Neuronal stem cell (in vitro differentiated cells): ENCODE measurements at regions not wholly inside any gene's neighbourhood (a gene's known extent, or its start where the extent isn't known, plus 50 kb on each side); places are given as distances from the start of the nearest gene placed in this dataset.

Experiments used
- DNase-seq: peaks from one replicate; pipeline ENCODE4 v3.0.0-alpha.2; 2013; ENCODE audit warnings: low spot score
- H2AFZ ChIP-seq: one replicate; pipeline ENCODE4 v1.6.1; 2013; ENCODE audit warnings: mild to moderate bottlenecking, low read length, inconsistent platforms
- H2AK5ac ChIP-seq: 2 replicates; pipeline ENCODE4 v1.6.1; 2013; ENCODE audit warnings: low read depth, mild to moderate bottlenecking, inconsistent platforms, low read length, moderate library complexity, mixed read lengths
- H2BK120ac ChIP-seq: 2 replicates; pipeline ENCODE4 v1.6.1; 2013; ENCODE audit warnings: low read depth, mild to moderate bottlenecking, inconsistent platforms, low read length, moderate library complexity, mixed read lengths
- H2BK12ac ChIP-seq: one replicate; pipeline ENCODE4 v1.6.1; 2013; ENCODE audit warnings: low read length, inconsistent platforms
- H2BK15ac ChIP-seq: 2 replicates; pipeline ENCODE4 v1.6.1; 2013; ENCODE audit warnings: mild to moderate bottlenecking, low read length, inconsistent platforms, mixed read lengths
- H2BK5ac ChIP-seq: one replicate; pipeline ENCODE4 v1.6.1; 2013; ENCODE audit warnings: inconsistent platforms, mild to moderate bottlenecking, low read length, moderate library complexity
- H3K14ac ChIP-seq: one replicate; pipeline ENCODE4 v1.6.1; 2013; ENCODE audit warnings: low read length, inconsistent platforms
- H3K18ac ChIP-seq: 2 replicates; pipeline ENCODE4 v1.6.1; 2013; ENCODE audit warnings: low read length, inconsistent platforms
- H3K23ac ChIP-seq: 2 replicates; pipeline ENCODE4 v1.6.1; 2013; ENCODE audit warnings: low read depth, mild to moderate bottlenecking, mixed read lengths, low read length, inconsistent platforms; ENCODE audit not compliant: poor library complexity
- H3K27ac ChIP-seq: replicated peaks from 3 replicates; pipeline ENCODE4 v1.5.1; 2013; ENCODE audit warnings: low read length, inconsistent platforms
- H3K27me3 ChIP-seq, 3 experiments: 2 replicates each; pipeline ENCODE4 v1.6.1; 2013; ENCODE audit warnings: low read length in 3 of 3, mild to moderate bottlenecking in 2 of 3, inconsistent platforms in 1 of 3, low read depth in 1 of 3, mixed read lengths in 1 of 3, moderate library complexity in 1 of 3; ENCODE audit not compliant: control insufficient read depth in 3 of 3, insufficient read depth in 3 of 3
- H3K36me3 ChIP-seq, 2 donors: replicated peaks in 1 of 2; 2 replicates each; pipeline ENCODE4 v1.6.1; 2013; ENCODE audit warnings: low read length in 2 of 2; ENCODE audit not compliant: control insufficient read depth in 2 of 2, insufficient read depth in 2 of 2
- H3K4ac ChIP-seq: 2 replicates; pipeline ENCODE4 v1.6.1; 2013; ENCODE audit warnings: inconsistent platforms, mild to moderate bottlenecking, low read length, moderate library complexity
- H3K4me1 ChIP-seq, 2 donors: 1 replicate in 1 of 2; 2 replicates in 1 of 2; pipeline ENCODE4 v1.6.1; 2013; ENCODE audit warnings: low read length in 2 of 2, low read depth in 1 of 2; ENCODE audit not compliant: control insufficient read depth in 2 of 2, insufficient read depth in 1 of 2
- H3K4me2 ChIP-seq: one replicate; pipeline ENCODE4 v1.6.1; 2013; ENCODE audit warnings: mild to moderate bottlenecking, low read length, inconsistent platforms; ENCODE audit not compliant: insufficient read depth, poor library complexity, severe bottlenecking
- H3K4me3 ChIP-seq, 2 donors: 2 replicates each; pipeline ENCODE4 v1.5.1; 2013; ENCODE audit warnings: low read length in 2 of 2, mild to moderate bottlenecking in 2 of 2, inconsistent platforms in 1 of 2, moderate library complexity in 1 of 2
- H3K79me1 ChIP-seq: one replicate; pipeline ENCODE4 v1.6.1; 2013; ENCODE audit warnings: low read depth, mild to moderate bottlenecking, inconsistent platforms, low read length, moderate library complexity
- H3K9ac ChIP-seq: one replicate; pipeline ENCODE4 v1.6.1; 2013; ENCODE audit warnings: mild to moderate bottlenecking, low read depth, low read length, inconsistent platforms; ENCODE audit not compliant: poor library complexity
- H3K9me3 ChIP-seq, 2 donors: replicated peaks in 1 of 2; 2 replicates each; pipeline versions ENCODE3 to v1.6.1; 2013; ENCODE audit warnings: low read length in 2 of 2, mild to moderate bottlenecking in 2 of 2, inconsistent platforms in 1 of 2, low read depth in 1 of 2, mixed read lengths in 1 of 2, moderate library complexity in 1 of 2; ENCODE audit not compliant: control insufficient read depth in 2 of 2, insufficient read depth in 1 of 2
- H4K8ac ChIP-seq: one replicate; pipeline ENCODE4 v1.6.1; 2013; ENCODE audit warnings: low read depth, mild to moderate bottlenecking, inconsistent platforms, low read length, moderate library complexity
- H4K91ac ChIP-seq: one replicate; pipeline ENCODE4 v1.6.1; 2013; ENCODE audit warnings: low read length, low read depth, mild to moderate bottlenecking, inconsistent platforms; ENCODE audit not compliant: poor library complexity
- WGBS, 2 donors: extraction: QIAGEN DNeasy Blood & Tissue Kit; methylation state at CpG; one replicate each; pipeline ENCODE4 v1.1.7; 2013; ENCODE audit warnings: missing lambda C conversion rate in 2 of 2, mixed read lengths in 1 of 2; ENCODE audit not compliant: insufficient read length in 2 of 2, insufficient replicate concordance in 1 of 2; ENCODE audit errors: extremely low coverage in 2 of 2; 5-methylcytosine and 5-hydroxymethylcytosine counted together

- no peak overlapping the region for H2BK12ac ChIP-seq
- H3K9ac ChIP-seq: no peak overlapping the region
- DNase-seq: no peak
- no peak overlapping the region for H2BK15ac ChIP-seq
- H3K27ac ChIP-seq: no peak overlapping the region
- H3K23ac ChIP-seq: no peak overlapping the region
- peaks cover 2 to 3% of the 10 kb centered on the region in 2 donors for H3K4me1 ChIP-seq
- no peak overlapping the region for H3K18ac ChIP-seq
- WGBS, 2 donors: no CpG with 5 or more reads among the region's 1 CpG
- no peak overlapping the region for H2BK120ac ChIP-seq
- no peak overlapping the region for H4K91ac ChIP-seq
- H3K14ac ChIP-seq: no peak overlapping the region
- H4K8ac ChIP-seq: no peak overlapping the region
- no peaks in the 10 kb centered on the region for H3K9me3 ChIP-seq
- no peak overlapping the region for H3K4ac ChIP-seq
- no peak overlapping the region for H2AK5ac ChIP-seq
- H3K4me3 ChIP-seq: no peak overlapping the region
- H3K36me3 ChIP-seq: no peaks in the 10 kb centered on the region
- no peak overlapping the region for H3K4me2 ChIP-seq
- H3K27me3 ChIP-seq: no peaks in the 10 kb centered on the region
- H2BK5ac ChIP-seq: no peak overlapping the region
- no peaks in the 10 kb centered on the region for H3K79me1 ChIP-seq
- H2AFZ ChIP-seq: no peak overlapping the region
Observed at GRCh38 chr20:12928358-12928754, 80.4 kb upstream of the SPTLC3 start.

- H3K4me1 ChIP-seq: peaks cover 2 to 3% of the 10 kb centered on the region in 2 donors
Observed at GRCh38 chr20:12928755-12929401, 79.9 kb upstream of the SPTLC3 start.

GRCh38 chr20:12936020-12936419 lies 72.8 kb upstream of the SPTLC3 start:
- Histone ChIP-seq H3K27me3 (no peaks in the 10 kb centered on the region), H3K36me3 (no peaks in the 10 kb centered on the region), H3K9ac (no peak overlapping the region), H3K4ac (no peak overlapping the region), H3K4me2 (no peak overlapping the region), H3K14ac (no peak overlapping the region), H2BK5ac (no peak overlapping the region), H4K91ac (no peak overlapping the region), H2BK12ac (no peak overlapping the region), H3K23ac (no peak overlapping the region), H3K4me3 (no peak overlapping the region), H3K27ac (no peak overlapping the region), H3K9me3 (no peaks in the 10 kb centered on the region), H2AK5ac (no peak overlapping the region), H3K79me1 (no peaks in the 10 kb centered on the region), H2BK120ac (no peak overlapping the region), H4K8ac (no peak overlapping the region), H2BK15ac (no peak overlapping the region), H3K4me1 (no peaks in the 10 kb centered on the region), H3K18ac (no peak overlapping the region), H2AFZ (no peak overlapping the region)
- DNase-seq: no peak
- no CpG with 5 or more reads among the region's 5 CpGs for WGBS, 2 donors

More at GRCh38 chr20:12928755-12929401, 79.9 kb upstream of the SPTLC3 start:
- H3K4me2 ChIP-seq: no peak overlapping the region
- no peak overlapping the region for H3K23ac ChIP-seq
- no peak overlapping the region for H2BK15ac ChIP-seq
- no peak overlapping the region for H4K8ac ChIP-seq
- no peaks in the 10 kb centered on the region for H3K36me3 ChIP-seq
- H3K14ac ChIP-seq: no peak overlapping the region
- no peak overlapping the region for H3K4ac ChIP-seq
- H2AFZ ChIP-seq: no peak overlapping the region
- WGBS, 2 donors: no CpG with 5 or more reads among the region's 4 CpGs
- no peak overlapping the region for H3K4me3 ChIP-seq
- H2BK12ac ChIP-seq: no peak overlapping the region
- H3K79me1 ChIP-seq: no peaks in the 10 kb centered on the region
- no peak overlapping the region for H3K18ac ChIP-seq
- H3K9ac ChIP-seq: no peak overlapping the region
- H2AK5ac ChIP-seq: no peak overlapping the region
- no peak for DNase-seq
- H3K9me3 ChIP-seq: no peaks in the 10 kb centered on the region
- H2BK120ac ChIP-seq: no peak overlapping the region
- H3K27ac ChIP-seq: no peak overlapping the region
- no peak overlapping the region for H4K91ac ChIP-seq
- H2BK5ac ChIP-seq: no peak overlapping the region
- no peaks in the 10 kb centered on the region for H3K27me3 ChIP-seq

GRCh38 chr20:12936524-12936923 lies 72.2 kb upstream of the SPTLC3 start:
- H3K36me3 ChIP-seq: no peaks in the 10 kb centered on the region
- H3K27ac ChIP-seq: no peak overlapping the region
- no peak overlapping the region for H2BK15ac ChIP-seq
- no peak overlapping the region for H3K18ac ChIP-seq
- no peak overlapping the region for H3K9ac ChIP-seq
- no peaks in the 10 kb centered on the region for H3K79me1 ChIP-seq
- H3K4me1 ChIP-seq: no peaks in the 10 kb centered on the region
- no CpG with 5 or more reads among the region's 6 CpGs for WGBS, 2 donors
- no peak overlapping the region for H3K23ac ChIP-seq
- H3K4ac ChIP-seq: no peak overlapping the region
- no peak overlapping the region for H2AK5ac ChIP-seq
- no peak overlapping the region for H4K8ac ChIP-seq
- no peaks in the 10 kb centered on the region for H3K27me3 ChIP-seq
- no peak overlapping the region for H4K91ac ChIP-seq
- no peaks in the 10 kb centered on the region for H3K9me3 ChIP-seq
- no peak overlapping the region for H2BK12ac ChIP-seq
- H2BK5ac ChIP-seq: no peak overlapping the region
- no peak overlapping the region for H2BK120ac ChIP-seq
- no peak overlapping the region for H3K4me2 ChIP-seq
- no peak for DNase-seq
- no peak overlapping the region for H3K4me3 ChIP-seq
- H3K14ac ChIP-seq: no peak overlapping the region
- no peak overlapping the region for H2AFZ ChIP-seq
